ENCODE measurements at regions not wholly inside any gene's neighbourhood (a gene's known extent, or its start where the extent isn't known, plus 50 kb on each side); places are given as distances from the start of the nearest gene placed in this dataset.

DNA sequence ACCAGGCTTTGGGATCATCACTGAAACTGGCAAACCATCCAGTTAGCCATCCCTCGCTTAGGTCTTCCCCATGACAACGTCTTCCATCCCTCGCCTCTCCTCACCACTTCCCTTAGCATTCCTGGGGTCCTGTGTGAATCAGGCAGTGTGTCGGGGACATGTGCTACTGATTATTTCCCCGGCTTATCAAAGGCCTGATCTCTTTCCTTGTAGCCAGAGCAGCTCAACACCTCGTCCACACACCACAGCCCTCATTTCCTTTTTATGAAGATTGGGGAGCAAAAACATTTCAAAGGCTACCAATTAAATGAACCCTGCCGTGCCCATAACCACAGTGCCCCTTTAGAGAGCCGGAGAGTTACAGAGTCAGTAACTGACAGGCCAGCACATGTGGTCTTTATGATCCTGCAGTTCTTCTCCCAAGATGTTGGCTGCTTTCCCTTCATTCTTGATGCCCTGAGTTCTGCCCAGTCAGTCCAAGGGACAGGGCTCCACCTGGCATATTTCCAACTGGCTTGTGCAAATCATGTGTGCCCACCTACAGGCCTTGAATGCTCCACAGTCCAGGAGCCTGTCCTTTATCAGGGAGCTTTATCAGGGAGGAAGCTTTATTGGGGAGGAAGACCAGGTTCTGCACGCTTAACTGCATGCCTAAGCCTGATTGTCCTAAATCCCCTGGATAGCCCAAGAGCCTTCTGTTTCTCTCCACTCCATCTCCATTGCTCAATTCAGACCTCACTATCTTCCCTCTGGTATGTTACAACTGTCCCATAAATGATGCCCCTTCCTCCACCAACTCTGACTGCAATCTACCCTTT lies 343.1 kb downstream of the CYRIA start:
- TF ChIP-seq ZFP30 (CRISPR knock-in tag; IDR thresholded peaks at IDR 0.05): no peak
- no peak for TF ChIP-seq CSRNP3 (CRISPR knock-in tag; IDR thresholded peaks at IDR 0.05)
- TF ChIP-seq TCF4 (CRISPR knock-in tag; IDR thresholded peaks at IDR 0.05; ENCODE audit: borderline replicate concordance): peak; percentile 50; the same call in 1 of the 2 replicates
- no peak for TF ChIP-seq PATZ1 (CRISPR knock-in tag; IDR thresholded peaks at IDR 0.05; ENCODE audit: borderline replicate concordance)
- no peak for TF ChIP-seq GLIS3 (CRISPR knock-in tag; IDR thresholded peaks at IDR 0.05)
- TF ChIP-seq CREB5 (CRISPR knock-in tag; IDR thresholded peaks at IDR 0.05; ENCODE audit: low read depth): no peak
- TF ChIP-seq CSDC2 (CRISPR knock-in tag; IDR thresholded peaks at IDR 0.05): no peak
- TF ChIP-seq OSR1 (CRISPR knock-in tag; IDR thresholded peaks at IDR 0.05): no peak
- TF ChIP-seq ZNF8 (CRISPR knock-in tag; IDR thresholded peaks at IDR 0.05): no peak
- no peak for TF ChIP-seq ZFP3 (CRISPR knock-in tag; IDR thresholded peaks at IDR 0.05)
- TF ChIP-seq SNAI2 (CRISPR knock-in tag; IDR thresholded peaks at IDR 0.05): no peak
- no peak for TF ChIP-seq RARB (CRISPR knock-in tag; IDR thresholded peaks at IDR 0.05)
- TF ChIP-seq ESRRG (CRISPR knock-in tag; IDR thresholded peaks at IDR 0.05): no peak
- TF ChIP-seq BACH2 (CRISPR knock-in tag; IDR thresholded peaks at IDR 0.05; ENCODE audit: borderline replicate concordance): no peak
